ENCODE measurements at regions not wholly inside any gene's neighbourhood (a gene's known extent, or its start where the extent isn't known, plus 50 kb on each side); places are given as distances from the start of the nearest gene placed in this dataset.

DNA sequence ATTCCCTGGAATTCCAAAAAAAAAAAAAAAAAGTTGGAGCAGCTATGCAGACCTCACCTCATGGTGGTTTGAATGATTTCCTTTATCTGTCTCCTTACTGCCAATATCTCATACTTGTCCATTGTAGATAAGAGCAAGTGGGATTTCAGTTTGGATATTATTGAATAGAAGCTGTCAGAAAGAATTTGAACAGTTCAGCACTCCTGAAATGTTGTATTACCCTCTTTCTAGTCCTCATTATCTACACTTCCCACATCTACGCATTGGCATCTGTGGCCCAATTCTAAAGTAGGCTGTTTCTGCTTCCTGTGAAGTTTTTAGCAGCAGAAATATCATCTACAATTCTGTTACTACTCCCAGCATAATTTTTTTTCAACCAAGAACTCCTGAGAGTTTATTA lies 68.2 kb upstream of the KHDRBS2 start:
- Mint-ChIP-seq H3K4me3 (ENCODE audit: unreplicated experiment) (no peak overlapping the region), H3K4me1 (ENCODE audit: low read depth) (no peaks in the 10 kb centered on the region), H3K9me3 (ENCODE audit: low read depth) (no peaks in the 10 kb centered on the region), H3K36me3 (ENCODE audit: low read depth) (no peaks in the 10 kb centered on the region), H3K27ac (ENCODE audit: unreplicated experiment) (no peak overlapping the region), H3K27me3 (ENCODE audit: low read depth) (no peaks in the 10 kb centered on the region)
- TF ChIP-seq, protein P1, sequence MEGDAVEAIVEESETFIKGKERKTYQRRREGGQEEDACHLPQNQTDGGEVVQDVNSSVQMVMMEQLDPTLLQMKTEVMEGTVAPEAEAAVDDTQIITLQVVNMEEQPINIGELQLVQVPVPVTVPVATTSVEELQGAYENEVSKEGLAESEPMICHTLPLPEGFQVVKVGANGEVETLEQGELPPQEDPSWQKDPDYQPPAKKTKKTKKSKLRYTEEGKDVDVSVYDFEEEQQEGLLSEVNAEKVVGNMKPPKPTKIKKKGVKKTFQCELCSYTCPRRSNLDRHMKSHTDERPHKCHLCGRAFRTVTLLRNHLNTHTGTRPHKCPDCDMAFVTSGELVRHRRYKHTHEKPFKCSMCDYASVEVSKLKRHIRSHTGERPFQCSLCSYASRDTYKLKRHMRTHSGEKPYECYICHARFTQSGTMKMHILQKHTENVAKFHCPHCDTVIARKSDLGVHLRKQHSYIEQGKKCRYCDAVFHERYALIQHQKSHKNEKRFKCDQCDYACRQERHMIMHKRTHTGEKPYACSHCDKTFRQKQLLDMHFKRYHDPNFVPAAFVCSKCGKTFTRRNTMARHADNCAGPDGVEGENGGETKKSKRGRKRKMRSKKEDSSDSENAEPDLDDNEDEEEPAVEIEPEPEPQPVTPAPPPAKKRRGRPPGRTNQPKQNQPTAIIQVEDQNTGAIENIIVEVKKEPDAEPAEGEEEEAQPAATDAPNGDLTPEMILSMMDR (IDR thresholded peaks at IDR 0.05) = no peak
- DNase-seq (ENCODE audit: low spot score) = no peak

DNA sequence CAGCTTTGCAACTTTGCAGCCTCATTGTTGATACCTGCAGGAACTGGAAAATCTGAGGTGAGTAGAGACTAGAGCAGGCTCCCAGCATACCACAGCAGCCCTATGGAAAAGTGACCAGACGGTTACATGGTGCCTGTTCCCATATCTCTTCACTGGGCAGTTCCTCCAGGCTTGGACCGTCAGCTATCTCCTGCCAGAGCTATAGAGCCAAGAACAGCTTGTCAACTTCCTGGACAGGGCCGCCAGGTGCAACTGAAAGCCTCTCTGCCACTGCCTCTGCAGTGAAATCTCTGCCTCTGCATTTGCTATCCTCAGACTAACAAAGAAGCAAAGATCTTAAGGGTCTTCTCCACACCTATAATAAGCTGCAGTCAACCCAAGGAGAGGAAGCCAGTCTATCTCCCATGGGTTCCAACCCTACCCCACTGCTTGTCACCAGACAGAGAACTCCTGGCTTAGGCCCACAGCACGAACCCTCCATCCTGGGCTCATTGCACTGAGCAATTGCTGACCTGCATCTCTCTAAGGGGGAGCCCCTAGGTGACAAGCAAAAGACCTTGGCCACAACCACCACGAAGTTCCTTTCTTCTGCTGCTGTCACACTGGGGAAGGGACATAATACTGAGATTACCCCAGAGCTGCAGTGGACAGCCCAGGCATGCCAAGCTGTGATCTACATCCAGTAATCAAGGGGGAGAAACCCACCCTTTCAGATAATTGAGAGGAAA lies 60.1 kb upstream of the KHDRBS2 start:
- DNase-seq (ENCODE audit: low spot score) = no peak
- Mint-ChIP-seq H3K27ac (ENCODE audit: unreplicated experiment) (no peak overlapping the region), H3K36me3 (ENCODE audit: low read depth) (no peaks in the 10 kb centered on the region), H3K4me1 (ENCODE audit: low read depth) (no peaks in the 10 kb centered on the region), H3K27me3 (ENCODE audit: low read depth) (no peaks in the 10 kb centered on the region), H3K4me3 (ENCODE audit: unreplicated experiment) (no peak overlapping the region), H3K9me3 (ENCODE audit: low read depth) (peaks cover 14% of the 10 kb centered on the region)
- TF ChIP-seq, protein P1 (IDR thresholded peaks at IDR 0.05) = no peak

GRCh38 chr6:62345446-62345845 lies 59.4 kb upstream of the KHDRBS2 start:
- H3K4me1 Mint-ChIP-seq (ENCODE audit: low read depth) = no peaks in the 10 kb centered on the region
- H3K9me3 Mint-ChIP-seq (ENCODE audit: low read depth) = peaks cover 14% of the 10 kb centered on the region
- DNase-seq (ENCODE audit: low spot score) = no peak
- no peak overlapping the region for H3K27ac Mint-ChIP-seq (ENCODE audit: unreplicated experiment)
- no peaks in the 10 kb centered on the region for H3K36me3 Mint-ChIP-seq (ENCODE audit: low read depth)
- H3K4me3 Mint-ChIP-seq (ENCODE audit: unreplicated experiment) = no peak overlapping the region
- TF ChIP-seq, protein P1 (IDR thresholded peaks at IDR 0.05) = no peak
- H3K27me3 Mint-ChIP-seq (ENCODE audit: low read depth) = no peaks in the 10 kb centered on the region

GRCh38 chr6:62344850-62345249 lies 58.8 kb upstream of the KHDRBS2 start:
- Mint-ChIP-seq H3K4me1 (ENCODE audit: low read depth) (no peaks in the 10 kb centered on the region), H3K27me3 (ENCODE audit: low read depth) (no peaks in the 10 kb centered on the region), H3K36me3 (ENCODE audit: low read depth) (no peaks in the 10 kb centered on the region), H3K9me3 (ENCODE audit: low read depth) (peaks cover 14% of the 10 kb centered on the region), H3K4me3 (ENCODE audit: unreplicated experiment) (no peak overlapping the region), H3K27ac (ENCODE audit: unreplicated experiment) (no peak overlapping the region)
- no peak for DNase-seq (ENCODE audit: low spot score)
- TF ChIP-seq, protein P1 (IDR thresholded peaks at IDR 0.05) = no peak

DNA sequence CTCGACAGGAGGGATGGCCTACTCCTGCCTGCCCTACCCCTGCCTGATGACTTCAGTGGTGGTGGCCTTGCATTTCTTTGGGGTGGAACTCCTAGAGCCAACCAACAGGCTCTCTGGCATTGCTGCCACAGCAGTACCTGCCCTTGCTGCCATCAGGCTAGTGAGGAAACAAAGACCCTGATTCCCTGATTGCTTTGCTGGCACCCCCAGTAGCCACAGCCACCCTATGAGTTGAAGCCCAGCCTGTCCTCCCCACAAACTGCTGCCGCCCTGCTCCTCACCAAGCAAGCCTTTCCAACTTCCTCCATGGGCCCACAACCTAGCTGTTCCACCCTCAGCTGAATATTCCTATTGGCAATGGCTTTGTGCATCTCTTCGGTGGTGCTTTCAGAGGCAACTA lies 52.5 kb upstream of the KHDRBS2 start:
- Mint-ChIP-seq H3K9me3 (ENCODE audit: low read depth) (peaks cover 14% of the 10 kb centered on the region), H3K27me3 (ENCODE audit: low read depth) (no peaks in the 10 kb centered on the region), H3K27ac (ENCODE audit: unreplicated experiment) (no peak overlapping the region), H3K4me1 (ENCODE audit: low read depth) (no peaks in the 10 kb centered on the region), H3K36me3 (ENCODE audit: low read depth) (no peaks in the 10 kb centered on the region), H3K4me3 (ENCODE audit: unreplicated experiment) (no peak overlapping the region)
- TF ChIP-seq, protein P1 (IDR thresholded peaks at IDR 0.05) = no peak
- no peak for DNase-seq (ENCODE audit: low spot score)

All from chondrocyte (in vitro differentiated cells).